WERI-Rb-1 (cell line): ENCODE measurements at regions not wholly inside any gene's neighbourhood (a gene's known extent, or its start where the extent isn't known, plus 50 kb on each side); places are given as distances from the start of the nearest gene placed in this dataset.

Experiments used
- DNase-seq: peaks from one replicate; pipeline ENCODE4 v3.0.0-alpha.2; 2020
- H3K27ac ChIP-seq: fragments of 250-450 bp; sonication (Bioruptor Pico); 2 replicates; pipeline ENCODE4 v1.5.1; 2020; ENCODE audit warnings: mild to moderate bottlenecking, moderate library complexity
- H3K27me3 ChIP-seq: fragments of 250-450 bp; sonication (Bioruptor Pico); 2 replicates; pipeline ENCODE4 v1.5.1; 2021; ENCODE audit warnings: mild to moderate bottlenecking, low read depth, moderate library complexity; ENCODE audit not compliant: insufficient read depth, severe bottlenecking
- H3K36me3 ChIP-seq: fragments of 250-450 bp; sonication (Bioruptor Pico); 2 replicates; pipeline ENCODE4 v1.5.1; 2020; ENCODE audit warnings: mild to moderate bottlenecking, moderate library complexity
- H3K4me3 ChIP-seq: 2 replicates; pipeline ENCODE4 v1.5.1; 2011; ENCODE audit warnings: low read depth, mild to moderate bottlenecking, control low read depth, low read length
- H3K9me3 ChIP-seq: fragments of 250-450 bp; sonication (Bioruptor Pico); 2 replicates; pipeline ENCODE4 v1.5.1; 2021; ENCODE audit warnings: mild to moderate bottlenecking, moderate library complexity; ENCODE audit not compliant: severe bottlenecking
- TF ChIP-seq, protein P1 (sequence below): IDR thresholded peaks from 2 replicates; pipeline ENCODE4 v1.5.1; 2011; ENCODE audit warnings: low read depth, mild to moderate bottlenecking, control low read depth, inconsistent platforms, low read length

DNA sequence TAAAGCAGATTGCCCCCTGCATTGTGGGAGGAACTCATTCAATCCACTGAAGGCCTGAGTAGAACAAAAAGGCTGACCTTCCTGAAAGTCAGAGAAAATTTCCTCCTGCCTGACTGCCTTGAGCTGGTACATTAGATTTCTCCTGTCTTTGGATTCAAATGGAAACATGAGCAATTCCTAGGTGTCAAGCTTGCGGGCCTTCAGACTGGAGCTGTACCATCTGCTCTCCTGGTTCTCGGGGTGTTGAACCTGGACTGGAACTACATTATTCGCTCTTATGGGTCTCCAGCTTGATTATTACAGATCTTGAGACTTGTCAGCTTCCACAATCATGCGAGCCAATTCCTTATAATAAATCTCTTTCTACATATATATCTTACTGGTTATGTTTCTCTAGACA lies 173.6 kb upstream of the STEAP4 start:
- Histone ChIP-seq H3K36me3 (no peaks in the 10 kb centered on the region), H3K9me3 (no peaks in the 10 kb centered on the region), H3K4me3 (no peak overlapping the region), H3K27me3 (no peaks in the 10 kb centered on the region), H3K27ac (no peak overlapping the region)
- TF ChIP-seq, protein P1, sequence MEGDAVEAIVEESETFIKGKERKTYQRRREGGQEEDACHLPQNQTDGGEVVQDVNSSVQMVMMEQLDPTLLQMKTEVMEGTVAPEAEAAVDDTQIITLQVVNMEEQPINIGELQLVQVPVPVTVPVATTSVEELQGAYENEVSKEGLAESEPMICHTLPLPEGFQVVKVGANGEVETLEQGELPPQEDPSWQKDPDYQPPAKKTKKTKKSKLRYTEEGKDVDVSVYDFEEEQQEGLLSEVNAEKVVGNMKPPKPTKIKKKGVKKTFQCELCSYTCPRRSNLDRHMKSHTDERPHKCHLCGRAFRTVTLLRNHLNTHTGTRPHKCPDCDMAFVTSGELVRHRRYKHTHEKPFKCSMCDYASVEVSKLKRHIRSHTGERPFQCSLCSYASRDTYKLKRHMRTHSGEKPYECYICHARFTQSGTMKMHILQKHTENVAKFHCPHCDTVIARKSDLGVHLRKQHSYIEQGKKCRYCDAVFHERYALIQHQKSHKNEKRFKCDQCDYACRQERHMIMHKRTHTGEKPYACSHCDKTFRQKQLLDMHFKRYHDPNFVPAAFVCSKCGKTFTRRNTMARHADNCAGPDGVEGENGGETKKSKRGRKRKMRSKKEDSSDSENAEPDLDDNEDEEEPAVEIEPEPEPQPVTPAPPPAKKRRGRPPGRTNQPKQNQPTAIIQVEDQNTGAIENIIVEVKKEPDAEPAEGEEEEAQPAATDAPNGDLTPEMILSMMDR = no peak
- no peak for DNase-seq

DNA sequence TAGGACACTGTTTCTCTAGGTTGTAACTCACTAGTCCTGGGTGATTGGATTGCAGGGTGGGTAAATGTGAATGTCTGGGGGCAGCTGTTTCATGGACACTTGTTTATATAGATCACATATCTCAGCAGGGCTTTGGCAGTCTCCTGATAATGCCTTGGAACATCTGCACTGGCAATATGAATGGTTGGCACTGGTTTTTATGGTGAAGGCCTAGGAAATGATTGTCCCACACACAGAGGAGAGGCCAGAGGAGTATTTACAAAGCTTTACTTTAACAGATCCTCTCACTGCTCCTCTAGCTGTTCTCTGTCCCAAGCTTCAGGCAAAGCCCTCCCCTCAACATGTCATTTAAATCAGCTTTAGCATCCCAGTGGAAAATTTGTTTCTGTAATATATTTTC lies 171.3 kb upstream of the STEAP4 start:
- no peak for DNase-seq
- Histone ChIP-seq H3K27me3 (no peaks in the 10 kb centered on the region), H3K36me3 (no peaks in the 10 kb centered on the region), H3K27ac (no peak overlapping the region), H3K9me3 (no peaks in the 10 kb centered on the region), H3K4me3 (no peak overlapping the region)
- TF ChIP-seq, protein P1 = no peak

DNA sequence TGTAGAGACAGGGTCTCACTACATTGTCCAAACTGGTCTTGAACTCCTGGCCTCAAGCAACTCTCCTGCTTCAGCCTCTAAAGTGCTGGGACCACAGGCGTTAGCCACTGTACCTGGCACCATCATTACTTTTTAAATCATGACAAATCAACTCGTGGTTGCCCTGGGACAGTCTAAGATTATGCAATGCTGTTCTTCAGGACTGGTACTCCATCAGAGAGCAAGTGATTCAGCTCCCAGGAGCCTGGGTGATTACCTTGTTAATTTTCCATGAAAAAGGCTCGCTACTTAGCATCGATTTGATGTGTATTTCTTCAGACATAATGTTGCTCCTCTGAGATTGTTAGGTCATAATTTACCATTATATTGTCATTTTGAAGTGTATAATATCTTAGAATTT lies 158.9 kb upstream of the STEAP4 start:
- H3K36me3 ChIP-seq = no peaks in the 10 kb centered on the region
- TF ChIP-seq, protein P1 = no peak
- H3K9me3 ChIP-seq = no peaks in the 10 kb centered on the region
- DNase-seq = no peak
- no peak overlapping the region for H3K27ac ChIP-seq
- no peaks in the 10 kb centered on the region for H3K27me3 ChIP-seq
- no peak overlapping the region for H3K4me3 ChIP-seq

DNA sequence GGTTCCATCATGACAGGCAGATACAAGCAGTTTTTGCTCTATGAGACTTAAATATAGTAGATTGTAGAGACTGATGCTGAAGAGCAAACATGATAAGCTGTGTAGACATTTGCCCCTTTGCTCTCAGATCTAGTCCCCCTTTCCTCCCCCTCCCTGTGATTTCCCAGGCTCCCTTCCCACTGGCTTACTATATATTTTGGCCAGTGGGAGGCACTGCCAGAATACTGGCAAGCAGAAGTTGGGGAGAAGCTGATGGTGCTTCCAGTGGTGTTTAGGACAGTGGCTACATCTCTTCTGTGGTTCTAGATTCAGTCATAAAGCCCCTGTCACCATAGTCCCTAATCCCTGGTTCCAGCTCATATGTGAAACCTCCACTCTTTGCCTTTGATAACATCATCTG lies 156.1 kb upstream of the STEAP4 start:
- H3K36me3 ChIP-seq = no peaks in the 10 kb centered on the region
- no peak overlapping the region for H3K27ac ChIP-seq
- TF ChIP-seq, protein P1 = no peak

DNA sequence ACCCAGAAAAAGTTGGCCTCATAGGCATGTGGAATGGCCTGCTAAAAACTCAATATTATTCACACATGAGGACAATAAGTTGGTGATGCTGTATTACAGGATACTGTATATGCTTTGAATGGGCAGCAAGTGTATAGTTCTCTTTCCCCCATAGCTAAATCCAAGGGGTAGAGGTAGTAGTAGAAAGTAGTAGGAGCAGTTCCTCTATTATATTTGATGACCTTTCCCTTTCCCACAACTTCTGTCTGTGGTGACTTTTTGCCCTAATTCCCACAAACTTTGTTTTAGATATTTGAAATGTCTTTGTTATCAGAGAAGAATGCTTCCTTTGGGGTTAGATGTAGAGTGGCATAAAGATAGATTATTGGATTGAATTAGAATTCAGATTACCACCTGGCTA lies 154.0 kb upstream of the STEAP4 start:
- Histone ChIP-seq H3K36me3 (no peaks in the 10 kb centered on the region), H3K27me3 (no peaks in the 10 kb centered on the region), H3K9me3 (no peaks in the 10 kb centered on the region), H3K4me3 (no peak overlapping the region), H3K27ac (no peak overlapping the region)
- TF ChIP-seq, protein P1 = no peak
- DNase-seq = no peak

More for the DNA sequence above, 156.1 kb upstream of the STEAP4 start:
- Histone ChIP-seq H3K27me3 (no peaks in the 10 kb centered on the region), H3K4me3 (no peak overlapping the region), H3K9me3 (no peaks in the 10 kb centered on the region)
- no peak for DNase-seq

DNA sequence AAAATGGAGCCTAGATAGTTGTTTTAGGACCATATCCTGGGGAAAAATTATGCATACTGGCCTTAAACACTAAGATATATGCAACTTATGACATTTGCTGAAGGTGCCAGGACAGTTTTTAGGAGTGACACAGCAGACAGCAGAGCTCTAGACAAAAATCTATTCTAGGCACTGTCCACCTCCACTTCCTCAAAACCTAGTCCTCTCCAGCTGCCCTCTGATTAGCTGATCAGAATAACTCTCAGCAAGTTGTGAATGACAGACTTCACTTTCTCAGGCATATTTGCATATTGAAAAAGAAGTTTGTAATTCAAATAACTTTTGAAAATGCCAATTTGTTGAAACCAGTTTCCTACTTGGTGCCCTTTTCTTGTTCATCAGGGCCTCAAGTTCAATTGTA lies 152.3 kb upstream of the STEAP4 start:
- no peaks in the 10 kb centered on the region for H3K27me3 ChIP-seq
- H3K27ac ChIP-seq = no peak overlapping the region
- no peaks in the 10 kb centered on the region for H3K36me3 ChIP-seq
- no peak for DNase-seq
- H3K4me3 ChIP-seq = no peak overlapping the region
- TF ChIP-seq, protein P1 = no peak
- no peaks in the 10 kb centered on the region for H3K9me3 ChIP-seq
